Endothelial cell of umbilical vein (primary cell): ENCODE measurements at regions not wholly inside any gene's neighbourhood (a gene's known extent, or its start where the extent isn't known, plus 50 kb on each side); places are given as distances from the start of the nearest gene placed in this dataset.

ENCODE experiments used
- BruUV-seq: library from RNA; stranded (reverse); fragments of 400-500 nt; replicated peaks from 2 replicates; lab custom pipeline; 2021; lab: Mats Ljungman, UMichigan
- CTCF ChIA-PET: fragments of 300-600, 350-600 bp; sonication (Branson Sonifier 250); formaldehyde crosslinking; loops from one replicate; lab custom pipeline; 2021; ENCODE audit warnings: antibody characterized with exemption, inconsistent platforms; lab: Charles Lee
- POLR2A ChIA-PET: fragments of 300-600, 350-600 bp; sonication (Branson Sonifier 250); formaldehyde crosslinking; loops from one replicate; lab custom pipeline; 2021; ENCODE audit warnings: antibody characterized with exemption, inconsistent platforms; lab: Charles Lee
- DNase-seq: peaks from one replicate; pipeline ENCODE4 v3.0.0-alpha.2; 2011; ENCODE audit warnings: low read depth, low spot score
- FAIRE-seq: peaks from 2 replicates; lab custom pipeline; 2011; peaks lifted over from hg19 to GRCh38; lab: Jason Lieb, UNC
- H2AFZ ChIP-seq: 2 replicates; pipeline ENCODE4 v1.6.0; 2012; ENCODE audit warnings: low read depth, low read length, control low read depth, inconsistent platforms
- H3K27ac ChIP-seq: 2 replicates; pipeline ENCODE4 v1.5.1; 2011; ENCODE audit warnings: low read depth, mild to moderate bottlenecking, control low read depth, low read length, moderate library complexity; ENCODE audit not compliant: insufficient read depth
- H3K27me3 ChIP-seq, 2 experiments: 2 replicates each; pipeline versions ENCODE4 v1.6.0 to v1.6.1; 2011; ENCODE audit warnings: low read length in 2 of 2, mixed read lengths in 1 of 2; ENCODE audit not compliant: control insufficient read depth in 2 of 2, insufficient read depth in 2 of 2
- H3K36me3 ChIP-seq, 2 experiments: 2 replicates in 1 of 2; 3 replicates in 1 of 2; pipeline ENCODE4 v1.5.1; 2011; ENCODE audit warnings: low read length in 2 of 2, mild to moderate bottlenecking in 1 of 2, moderate library complexity in 1 of 2; ENCODE audit not compliant: control insufficient read depth in 2 of 2, insufficient read depth in 2 of 2; ENCODE audit errors: extremely low read depth in 1 of 2
- H3K4me1 ChIP-seq: 3 replicates; pipeline ENCODE4 v1.5.1; 2011; ENCODE audit warnings: mild to moderate bottlenecking, low read length; ENCODE audit not compliant: control insufficient read depth, insufficient read depth; ENCODE audit errors: extremely low read depth
- H3K4me2 ChIP-seq: 2 replicates; pipeline ENCODE4 v1.6.1; 2011; ENCODE audit warnings: low read length, control low read depth, mixed read lengths; ENCODE audit not compliant: insufficient read depth
- H3K4me3 ChIP-seq, 3 experiments: fragments of 200-600 bp in 1 of 3; sonication (generic), shearing (Covaris generic) in 1 of 3; replicated peaks in 1 of 3; 2 replicates each; pipeline ENCODE4 v1.5.1; 2011 to 2016; ENCODE audit warnings: control low read depth in 3 of 3, low read length in 3 of 3, mild to moderate bottlenecking in 2 of 3, inconsistent platforms in 1 of 3, low read depth in 1 of 3, moderate library complexity in 1 of 3; ENCODE audit not compliant: insufficient read depth in 1 of 3
- H3K79me2 ChIP-seq: 2 replicates; pipeline ENCODE4 v1.6.0; 2012; ENCODE audit warnings: low read length, inconsistent platforms; ENCODE audit not compliant: control insufficient read depth, insufficient read depth
- H3K9ac ChIP-seq: replicated peaks from 2 replicates; pipeline ENCODE3; 2011; ENCODE audit warnings: low read length, control low read depth; ENCODE audit not compliant: insufficient read depth; ENCODE audit errors: extremely low read depth
- H3K9me1 ChIP-seq: replicated peaks from 3 replicates; pipeline ENCODE4 v1.6.0; 2011; ENCODE audit warnings: mild to moderate bottlenecking, low read length; ENCODE audit not compliant: control insufficient read depth, insufficient read depth; ENCODE audit errors: extremely low read depth
- H3K9me3 ChIP-seq: replicated peaks from 2 replicates; pipeline ENCODE4 v1.5.1; 2012; ENCODE audit warnings: low read length, inconsistent platforms; ENCODE audit not compliant: control insufficient read depth, insufficient read depth
- H4K20me1 ChIP-seq: replicated peaks from 2 replicates; pipeline ENCODE3; 2011; ENCODE audit warnings: mild to moderate bottlenecking, low read length; ENCODE audit not compliant: control insufficient read depth, insufficient read depth; ENCODE audit errors: extremely low read depth
- CTCF ChIP-seq, 2 donors: IDR thresholded peaks; 1 replicate in 1 of 2; 2 replicates in 1 of 2; pipeline ENCODE4 v1.5.1; 2011; ENCODE audit warnings: low read length in 2 of 2, mild to moderate bottlenecking in 2 of 2, moderate library complexity in 2 of 2, control low read depth in 1 of 2, inconsistent platforms in 1 of 2, low read depth in 1 of 2; ENCODE audit not compliant: insufficient read depth in 1 of 2; ENCODE audit errors: extremely low read depth in 1 of 2
- EZH2 ChIP-seq: IDR thresholded peaks from 2 replicates; pipeline ENCODE4 v1.6.1; 2012; ENCODE audit warnings: borderline replicate concordance, low read depth, mild to moderate bottlenecking, moderate library complexity, low read length, inconsistent platforms; ENCODE audit not compliant: severe bottlenecking
- FOS ChIP-seq: IDR thresholded peaks from 2 replicates; pipeline ENCODE4 v1.6.1; 2011; ENCODE audit warnings: mild to moderate bottlenecking, low read length, moderate library complexity, borderline replicate concordance; ENCODE audit not compliant: insufficient read depth
- GATA2 ChIP-seq: IDR thresholded peaks from 2 replicates; pipeline ENCODE4 v1.7.0; 2011; ENCODE audit warnings: low read depth, mild to moderate bottlenecking, moderate library complexity, mixed read lengths, low read length; ENCODE audit not compliant: insufficient read length, insufficient read depth
- JUN ChIP-seq: IDR thresholded peaks from 2 replicates; pipeline ENCODE4 v1.6.1; 2011; ENCODE audit warnings: borderline replicate concordance, low read depth; ENCODE audit not compliant: insufficient read length, insufficient read depth
- MYC ChIP-seq: IDR thresholded peaks from one replicate; pipeline ENCODE4 v1.6.1; 2011; ENCODE audit warnings: mild to moderate bottlenecking, low read depth, low read length
- POLR2A ChIP-seq: IDR thresholded peaks from 2 replicates; pipeline ENCODE4 v1.6.1; 2012; ENCODE audit warnings: low read depth, mild to moderate bottlenecking, control low read depth, low read length
- POLR2AphosphoS5 ChIP-seq: IDR thresholded peaks from 2 replicates; pipeline ENCODE4 v1.6.1; 2012; ENCODE audit warnings: low read depth, mild to moderate bottlenecking, control low read depth, low read length, moderate library complexity; ENCODE audit not compliant: insufficient read depth
- dilution Hi-C: fragments of 300-500 bp; cut with MboI; formaldehyde crosslinking; loops from one replicate; pipeline ENCODE4 v1.15.0; 2019; ENCODE audit warnings: low sequenced_read_pairs; ENCODE audit not compliant: extremely low pct_ligation_motif_present
- intact Hi-C: fragments of 100-400 bp; cut with micrococcal nuclease; formaldehyde crosslinking; loops from one replicate; pipeline ENCODE4 v1.10.0; 2022
- TF ChIP-seq, protein P1 (sequence below): IDR thresholded peaks from 2 replicates; pipeline ENCODE4 v1.6.1; 2011; ENCODE audit not compliant: insufficient read depth, insufficient read length

DNA sequence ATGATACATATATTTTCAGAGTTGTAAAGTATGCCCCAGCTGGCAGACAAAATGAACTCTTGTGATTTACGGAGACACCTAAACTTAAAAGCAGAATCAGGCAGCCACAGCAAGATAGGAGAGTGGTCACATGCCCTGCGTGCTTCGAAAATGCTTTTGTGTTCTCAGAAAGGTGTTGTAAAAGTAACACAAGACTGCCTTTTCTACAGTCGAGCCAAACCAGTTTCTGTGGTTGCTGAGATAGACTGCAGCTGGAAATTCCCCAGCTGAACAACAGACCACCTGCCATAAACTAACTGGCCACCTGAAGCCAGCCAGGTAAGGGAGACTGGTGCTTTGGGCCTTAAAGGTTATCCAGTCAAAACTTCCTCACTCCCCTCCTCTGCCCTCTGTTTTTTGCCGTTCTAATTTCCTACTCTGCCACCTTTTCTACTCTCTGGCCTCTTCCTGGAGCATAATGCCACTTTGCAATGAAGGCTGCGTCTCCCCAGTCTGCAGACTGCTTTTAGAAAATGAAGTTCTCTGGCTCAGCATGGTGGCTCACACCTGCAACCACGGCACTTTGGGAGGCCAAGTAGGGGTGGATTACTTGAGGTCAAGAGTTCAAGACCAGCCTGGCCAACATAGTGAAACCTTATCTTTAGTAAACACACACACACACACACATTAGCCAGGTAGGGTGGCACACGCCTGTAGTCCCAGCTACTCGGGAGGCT is 381.2 kb upstream of the SLITRK1 start:
- Histone ChIP-seq H3K4me3 (no peak overlapping the region), H2AFZ (no peak overlapping the region), H3K27me3 (no peaks in the 10 kb centered on the region), H3K27ac (no peak overlapping the region), H3K9me1 (no peaks in the 10 kb centered on the region), H3K79me2 (no peaks in the 10 kb centered on the region), H4K20me1 (no peaks in the 10 kb centered on the region), H3K9ac (no peak overlapping the region), H3K4me1 (no peaks in the 10 kb centered on the region), H3K9me3 (peaks cover 5% of the 10 kb centered on the region), H3K36me3 (no peaks in the 10 kb centered on the region), H3K4me2 (no peak overlapping the region)
- DNase-seq: no peak
- TF ChIP-seq POLR2A (no peak), POLR2AphosphoS5 (no peak), JUN (no peak), EZH2 (no peak), GATA2 (no peak), MYC (no peak), FOS (no peak), CTCF (IDR thresholded peaks at IDR 0.05; ENCODE audit: extremely low read depth in 1 of 2, insufficient read depth in 1 of 2, low read depth in 1 of 2, low read length in 2 of 2) (no peak)
- TF ChIP-seq, protein P1, sequence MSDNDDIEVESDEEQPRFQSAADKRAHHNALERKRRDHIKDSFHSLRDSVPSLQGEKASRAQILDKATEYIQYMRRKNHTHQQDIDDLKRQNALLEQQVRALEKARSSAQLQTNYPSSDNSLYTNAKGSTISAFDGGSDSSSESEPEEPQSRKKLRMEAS: no peak
- ChIA-PET POLR2A (no interaction called here), CTCF (no interaction called here)
- no TSS peak for BruUV-seq
- FAIRE-seq: no peak
- dilution Hi-C loops (no loop called here), intact Hi-C loops (no loop called here)
